GM21367 (cell line): ENCODE measurements at regions not wholly inside any gene's neighbourhood (a gene's known extent, or its start where the extent isn't known, plus 50 kb on each side); places are given as distances from the start of the nearest gene placed in this dataset.

Experiments
- ATAC-seq: cut with Tn5 transposase; IDR thresholded peaks from one replicate; pipeline ENCODE4 v1.9.1; 2021; ENCODE audit not compliant: unreplicated experiment

DNA sequence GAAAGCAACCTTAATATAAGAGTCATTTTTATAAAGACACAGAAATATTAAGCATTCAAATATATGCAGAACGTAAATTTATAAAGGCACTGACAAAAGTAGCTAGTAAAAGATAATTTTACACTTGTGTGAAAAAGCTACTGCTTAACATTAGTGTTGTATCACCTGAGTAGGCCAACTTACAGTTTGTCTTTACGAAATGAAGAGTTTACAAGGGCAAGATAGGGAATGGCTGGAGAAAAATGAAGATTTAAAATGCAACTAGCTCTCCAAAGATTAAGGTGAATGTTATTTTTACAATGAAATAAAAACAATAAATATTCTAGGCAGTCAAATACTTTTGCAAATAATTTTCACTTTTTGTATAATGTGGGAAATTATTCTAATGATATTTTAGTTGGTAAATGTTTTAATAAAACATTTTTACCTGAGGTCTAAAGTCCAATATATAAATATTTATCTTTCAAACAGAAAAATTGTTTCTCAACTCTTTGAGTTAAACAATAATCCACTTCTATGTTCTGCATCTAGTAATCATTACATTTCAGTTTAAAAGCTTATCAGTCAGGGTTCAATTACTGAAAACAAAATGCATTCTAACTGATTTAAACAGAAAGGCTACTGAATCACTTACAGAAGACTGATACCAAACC lies 382.6 kb downstream of the IPMK start:
- ATAC-seq: no peak

DNA sequence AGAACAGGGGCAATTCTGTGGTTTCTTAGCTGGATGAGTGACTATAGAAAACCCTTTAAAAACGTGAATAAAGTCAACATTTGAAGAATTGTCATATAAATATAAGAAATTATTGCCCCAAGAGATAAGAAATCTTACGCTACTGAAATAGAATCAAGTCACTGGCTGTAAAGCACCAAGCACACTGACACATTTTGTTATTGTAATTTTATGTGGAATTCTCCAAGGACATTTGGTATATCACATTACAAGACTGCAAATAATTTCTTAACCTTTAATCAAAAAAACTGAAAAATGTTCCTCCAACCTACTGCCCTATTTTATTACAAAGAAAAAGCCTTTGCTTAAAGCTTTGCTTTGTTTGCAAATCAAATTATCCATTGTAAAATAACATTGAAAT lies 383.3 kb downstream of the IPMK start:
- no peak for ATAC-seq

DNA sequence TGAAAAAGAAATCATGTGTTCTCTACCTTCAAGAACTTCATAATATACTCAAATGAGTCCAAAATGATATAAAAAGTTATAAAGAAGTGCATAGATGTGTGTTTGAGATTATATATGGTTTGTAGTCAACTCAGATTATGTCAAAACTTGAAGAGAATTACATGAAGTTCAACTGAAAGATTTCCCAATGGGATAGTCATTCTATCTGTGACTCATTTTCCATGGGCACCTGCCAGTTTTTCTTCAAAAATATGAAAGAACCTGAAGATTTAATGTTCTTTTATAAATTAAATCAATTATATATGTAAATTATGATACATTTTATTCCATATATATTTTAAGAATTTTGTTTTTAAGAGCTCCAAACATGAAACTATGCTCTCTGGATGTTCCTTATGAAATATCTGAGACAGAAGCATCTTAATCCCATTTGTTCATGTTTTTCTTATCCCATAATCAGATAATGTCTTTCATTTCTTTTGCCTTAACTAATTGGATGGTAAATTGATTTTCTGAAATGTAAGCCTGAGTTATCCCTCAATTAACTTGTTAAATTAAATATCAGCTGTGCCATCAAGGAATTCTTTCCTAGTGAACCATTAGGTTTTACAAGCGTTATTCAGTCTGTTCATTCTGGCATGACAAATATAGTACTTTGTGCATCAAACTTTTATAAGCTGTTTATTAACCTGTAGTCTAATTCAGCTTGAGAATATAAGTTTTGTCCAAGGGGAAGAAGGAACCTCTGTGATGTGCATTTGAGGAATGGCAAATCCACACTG lies 387.1 kb downstream of the IPMK start:
- ATAC-seq: no peak

DNA sequence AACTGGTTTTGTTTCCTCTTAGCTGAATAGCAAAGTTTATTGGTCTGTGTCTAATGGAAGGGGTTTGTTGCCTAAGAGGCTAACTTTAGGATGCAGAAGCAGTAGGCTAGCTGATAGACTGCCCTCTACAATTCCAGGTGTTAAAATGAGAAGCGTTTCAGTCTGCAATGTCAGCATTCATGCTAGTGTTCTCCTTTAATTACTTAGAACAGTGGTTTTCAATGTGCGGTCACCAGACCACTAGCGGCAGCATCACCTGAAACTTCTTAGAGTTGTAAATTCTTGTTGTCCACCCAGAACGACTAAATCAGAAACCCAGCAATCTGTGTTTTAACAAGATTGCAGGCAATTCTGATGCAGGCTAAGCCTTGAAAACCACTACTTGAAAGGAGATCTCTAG lies 392.9 kb downstream of the IPMK start:
- ATAC-seq: no peak

DNA sequence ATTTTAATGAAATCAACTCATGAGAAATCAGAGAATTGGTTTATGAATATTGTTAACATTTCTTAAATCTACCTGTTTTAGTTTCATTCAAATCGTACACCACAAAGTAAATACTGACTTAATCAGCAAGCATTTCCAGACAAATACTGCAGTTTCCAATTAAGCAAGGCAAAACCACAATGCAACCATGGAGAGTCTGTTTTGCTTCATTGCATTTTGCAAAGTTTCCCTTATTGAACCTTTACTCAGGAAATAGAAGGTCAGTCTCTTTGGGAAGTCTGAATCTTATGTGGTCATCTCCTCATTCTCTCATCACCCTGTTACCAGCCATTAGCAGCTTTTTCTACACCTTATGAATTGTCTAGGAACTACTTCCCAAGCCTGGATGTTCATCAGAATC lies 400.5 kb downstream of the IPMK start:
- no peak for ATAC-seq

DNA sequence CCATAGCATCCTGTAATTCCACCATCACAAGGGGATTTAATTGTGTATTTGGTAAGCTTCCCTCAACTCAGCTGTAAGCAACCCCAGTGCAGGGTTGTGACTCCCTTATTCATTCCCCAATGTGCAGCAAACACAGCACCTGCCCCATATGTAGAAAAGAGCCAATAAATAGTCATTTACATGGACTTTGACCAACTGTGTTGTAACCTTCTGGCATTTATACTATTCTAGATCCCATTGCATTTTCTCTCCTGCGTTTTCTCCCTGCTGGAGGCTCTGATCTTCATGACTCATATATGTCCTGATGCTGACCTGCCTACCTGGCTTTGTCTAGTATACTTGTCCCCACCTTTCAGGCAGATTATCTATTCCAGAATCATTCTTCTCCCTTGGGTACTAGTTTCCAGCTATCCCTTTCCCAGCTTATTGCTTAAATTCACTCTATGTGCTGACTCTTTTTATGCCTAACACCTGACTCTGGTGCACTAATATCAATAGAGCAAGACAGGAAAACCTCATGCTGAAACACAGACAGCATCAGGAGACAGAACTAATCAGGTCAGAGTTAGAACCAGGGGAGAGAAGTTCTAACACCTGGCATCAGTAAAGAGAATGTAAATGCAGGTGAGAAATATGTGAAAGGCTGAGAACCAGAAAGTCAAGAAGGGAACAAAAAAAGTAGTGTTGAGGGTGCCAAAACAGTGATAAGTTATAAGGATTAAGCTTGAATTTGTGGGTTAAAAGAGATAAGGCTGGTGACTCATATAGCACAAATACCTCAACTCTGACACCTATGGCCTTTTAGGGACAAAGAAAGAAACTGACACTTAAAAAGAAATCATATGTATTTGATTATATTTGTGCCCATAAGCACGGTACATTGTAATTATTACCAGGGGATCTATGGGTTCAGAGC lies 402.7 kb downstream of the IPMK start:
- ATAC-seq: no peak

DNA sequence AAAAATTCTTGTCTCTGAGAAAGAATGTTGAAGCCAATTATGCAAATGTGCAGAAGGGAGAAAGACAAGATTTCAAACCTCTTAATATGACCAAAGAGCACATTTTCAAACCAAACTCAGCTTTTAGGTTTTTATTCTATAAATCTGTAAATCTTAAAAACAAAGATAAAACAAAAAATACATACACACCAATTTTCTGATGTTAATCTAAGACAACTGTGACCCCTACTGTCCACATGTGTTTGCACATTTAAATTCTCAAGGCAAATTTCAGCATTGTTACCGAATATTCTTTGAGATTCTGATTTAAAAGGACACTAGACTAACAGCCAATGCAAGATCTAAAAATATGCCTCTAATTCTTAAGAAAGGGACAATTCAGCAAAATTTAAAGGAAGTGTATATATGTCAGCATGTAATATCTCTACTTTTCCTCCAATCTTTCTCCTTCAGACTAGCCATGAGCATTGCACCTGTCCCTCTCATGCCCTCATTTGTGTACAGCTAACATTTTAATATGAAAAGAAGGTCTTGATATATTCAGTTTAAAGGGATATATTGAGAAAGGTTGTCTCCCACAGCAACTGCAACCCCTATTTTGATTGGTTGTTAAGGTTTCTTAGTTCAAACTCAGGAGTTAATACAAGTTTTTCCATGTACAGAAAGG lies 417.9 kb downstream of the IPMK start:
- ATAC-seq: no peak

DNA sequence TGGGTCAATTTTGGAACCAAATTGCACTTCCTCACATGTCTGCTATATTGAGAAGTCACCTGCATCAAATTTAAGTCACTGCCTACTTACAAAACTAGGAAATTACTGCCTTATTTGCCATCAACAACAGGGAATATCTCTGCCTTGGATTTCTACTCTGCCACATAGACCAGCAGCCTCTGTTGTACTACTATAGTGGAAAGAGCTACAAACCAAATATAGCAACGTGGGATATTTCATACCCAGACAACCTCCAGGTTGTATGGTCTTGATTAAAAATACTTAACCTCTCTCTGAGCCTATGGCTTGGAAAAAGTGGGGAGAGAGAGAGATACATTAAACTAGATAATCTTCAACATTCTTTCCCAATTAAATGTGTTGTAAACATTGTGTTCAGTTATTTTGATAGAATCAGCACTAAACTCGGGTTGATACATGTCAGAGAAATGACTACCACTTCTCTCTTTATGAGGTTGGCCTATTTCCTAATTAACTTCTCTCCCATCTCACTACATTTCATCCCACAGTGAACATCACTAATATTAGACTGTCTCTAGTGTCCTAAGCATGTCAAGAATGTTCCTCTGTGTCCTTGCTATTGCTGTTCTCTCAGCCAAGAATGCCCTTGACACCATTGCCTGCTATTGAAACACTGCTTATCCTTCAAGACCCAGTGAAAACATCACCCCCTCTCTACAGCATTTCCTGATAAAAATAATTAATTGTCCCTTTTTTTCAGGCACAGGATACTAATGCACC lies 421.2 kb downstream of the IPMK start:
- no peak for ATAC-seq

DNA sequence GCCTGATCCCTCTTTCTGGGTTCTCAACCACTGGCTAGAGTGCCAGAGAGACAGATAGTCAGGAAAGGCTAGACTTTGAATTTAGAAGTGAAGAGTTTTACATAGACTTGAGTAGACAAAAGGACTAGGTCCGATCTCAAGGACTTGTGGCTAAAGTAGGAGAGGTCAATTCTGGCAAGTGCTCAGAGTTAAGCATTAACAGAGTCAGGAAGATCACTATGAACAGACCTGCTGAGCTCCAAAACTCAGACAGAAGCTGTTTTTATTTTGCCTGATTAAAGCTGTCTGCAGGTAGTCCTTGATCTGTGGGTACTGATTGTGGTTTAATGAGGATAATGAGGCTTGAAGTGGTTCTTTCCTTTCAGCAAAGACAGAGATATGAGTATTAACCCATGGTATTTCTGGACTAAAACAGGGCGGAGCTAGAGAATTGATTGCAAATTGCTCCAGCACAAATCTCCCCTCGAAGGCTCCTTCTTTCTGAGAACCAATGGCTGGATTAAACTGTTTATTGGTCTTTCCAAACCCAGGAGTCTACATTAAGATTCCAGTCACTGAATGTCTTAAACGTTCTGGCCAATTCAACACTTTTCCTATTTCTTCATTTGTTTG lies 423.2 kb downstream of the IPMK start:
- no peak for ATAC-seq

DNA sequence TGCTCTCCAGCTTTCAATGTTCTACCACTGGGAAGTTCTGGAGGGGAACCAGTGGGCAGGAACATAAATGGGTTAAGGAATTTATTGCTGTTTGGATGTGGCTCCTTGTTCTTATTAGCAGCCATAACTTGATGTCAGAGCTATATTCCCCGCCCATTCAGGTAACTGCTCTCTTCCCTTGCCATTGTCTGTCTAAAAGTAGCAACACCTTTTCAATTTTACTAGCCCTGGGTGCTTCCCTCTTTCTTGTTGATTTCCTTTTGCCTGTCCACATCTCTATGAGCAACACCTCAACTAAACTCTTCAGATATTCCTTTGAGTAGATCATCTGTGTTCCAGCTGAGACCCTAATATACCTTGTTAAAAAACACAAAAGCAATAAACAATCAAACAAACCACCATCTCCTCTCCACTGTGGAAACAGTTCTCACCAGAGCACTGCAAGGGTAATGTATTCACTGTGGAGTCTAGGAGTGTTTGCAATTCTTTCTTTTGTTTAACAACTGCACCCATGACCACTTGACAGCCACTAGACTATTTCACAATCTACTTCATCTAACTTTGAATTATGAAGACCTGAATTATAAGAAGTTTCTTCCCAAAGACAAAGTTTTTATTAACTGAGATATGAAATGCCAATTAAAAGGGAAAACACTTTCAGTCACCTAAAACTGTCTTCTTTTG lies 436.7 kb downstream of the IPMK start:
- no peak for ATAC-seq

DNA sequence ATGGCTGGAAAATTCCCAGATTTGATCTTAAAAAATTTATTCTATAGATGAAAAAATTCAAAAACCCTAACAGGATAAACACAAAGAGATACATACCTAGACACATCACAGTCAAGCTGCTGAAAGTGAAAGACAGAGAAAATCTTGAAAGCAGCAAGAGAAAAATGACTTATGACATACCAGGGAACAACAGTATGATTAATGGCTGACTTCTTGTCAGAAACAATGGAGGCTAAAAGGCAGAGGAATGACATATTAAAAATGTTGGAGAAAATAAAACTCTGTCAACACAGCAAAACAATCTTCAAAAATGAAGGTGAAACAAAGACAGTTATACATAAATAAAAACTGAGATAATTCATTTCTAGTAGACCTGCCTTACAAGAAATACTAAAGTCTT lies 442.7 kb downstream of the IPMK start:
- no peak for ATAC-seq

DNA sequence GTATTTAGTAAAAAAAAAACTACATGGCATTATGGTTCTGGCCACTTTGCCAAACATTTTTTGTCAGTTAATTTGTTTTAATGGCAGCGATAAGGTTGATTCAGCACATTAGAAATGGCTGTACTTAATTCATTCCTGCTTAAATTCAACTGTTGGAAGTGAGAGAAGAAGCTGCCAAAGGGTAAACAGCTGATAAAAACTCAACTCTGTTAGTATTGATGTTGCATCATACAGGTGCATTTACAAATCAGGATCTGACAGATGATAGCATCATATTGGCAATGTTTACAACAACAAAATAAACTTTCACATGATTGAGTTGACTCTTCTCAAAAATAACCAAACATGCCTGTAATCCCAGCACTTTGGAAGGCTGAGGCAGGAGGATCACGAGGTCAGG lies 444.3 kb downstream of the IPMK start:
- no peak for ATAC-seq

DNA sequence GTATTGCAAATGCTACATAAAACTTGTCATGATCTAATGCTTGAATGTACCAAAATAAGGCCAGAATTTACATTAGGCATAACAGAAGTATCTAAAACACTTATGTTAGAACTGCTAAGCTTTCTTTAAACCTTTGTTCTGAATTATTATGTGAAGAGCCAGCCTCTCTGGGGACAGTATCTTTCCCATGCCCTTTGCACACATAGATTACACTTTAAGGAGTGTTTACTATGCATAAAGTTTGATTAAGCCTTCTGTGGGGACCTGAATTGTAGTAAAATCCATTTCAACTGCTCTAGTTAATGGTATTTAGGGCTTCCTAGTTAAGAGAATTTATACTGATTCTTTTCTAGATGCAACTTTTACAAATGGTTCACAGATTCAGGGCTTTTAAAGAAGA lies 444.7 kb downstream of the IPMK start:
- no peak for ATAC-seq

DNA sequence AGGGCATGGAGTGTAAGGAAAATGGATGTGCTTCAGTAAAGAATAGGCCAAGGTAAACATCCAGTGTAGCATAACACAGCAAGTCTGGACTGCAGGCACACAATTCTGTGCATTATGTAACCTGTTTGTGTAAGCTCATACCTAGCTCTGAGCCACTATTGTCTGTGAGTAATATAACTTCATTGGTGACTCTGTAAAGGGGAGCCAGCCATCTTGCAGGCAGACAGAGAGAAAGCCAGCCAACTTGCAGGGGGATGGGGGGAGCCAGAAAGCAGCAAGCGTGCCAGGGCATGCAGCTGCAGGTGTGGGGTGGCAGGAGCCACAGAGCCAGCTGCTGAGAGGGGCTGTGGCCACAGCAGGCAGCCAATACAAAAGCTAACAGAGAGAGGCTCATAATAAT lies 449.2 kb downstream of the IPMK start:
- no peak for ATAC-seq

DNA sequence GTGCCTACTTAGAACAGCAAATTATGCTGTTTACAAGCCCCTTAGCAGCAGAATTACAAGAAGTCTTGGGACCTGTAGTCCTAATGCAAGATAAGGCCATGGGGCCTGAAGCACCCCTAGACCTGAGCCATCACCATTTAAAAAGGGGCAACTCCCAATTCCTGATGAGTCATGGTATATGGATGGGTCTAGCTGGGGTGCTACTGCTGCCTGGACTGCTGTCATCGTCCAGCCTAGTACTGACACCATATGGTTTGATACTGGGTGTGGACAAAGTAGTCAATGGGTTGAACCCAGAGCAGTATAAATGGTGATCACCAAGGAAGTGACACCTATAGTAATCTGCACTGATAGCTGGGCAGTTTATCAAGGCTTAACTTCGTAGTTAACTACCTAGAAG lies 450.0 kb downstream of the IPMK start:
- no peak for ATAC-seq

DNA sequence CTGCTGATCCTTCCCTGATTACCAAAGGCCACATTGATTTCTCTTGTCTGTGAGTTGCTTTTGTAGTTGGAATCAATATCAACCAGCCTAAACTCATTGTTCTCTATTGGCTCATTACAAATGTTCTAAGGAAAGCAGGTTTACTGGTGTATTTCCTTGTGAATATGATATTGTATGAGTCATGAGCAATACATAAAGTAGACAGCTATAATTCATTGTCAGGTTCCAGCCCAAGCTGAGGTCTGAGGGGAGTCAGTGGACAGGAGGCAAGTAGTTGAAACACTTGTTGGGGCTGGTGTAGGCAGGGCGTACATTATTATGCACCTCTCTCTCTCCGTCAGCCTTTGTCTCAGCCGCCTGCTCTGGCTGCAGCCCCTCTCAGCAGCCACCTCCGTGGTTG lies 451.7 kb downstream of the IPMK start:
- no peak for ATAC-seq

DNA sequence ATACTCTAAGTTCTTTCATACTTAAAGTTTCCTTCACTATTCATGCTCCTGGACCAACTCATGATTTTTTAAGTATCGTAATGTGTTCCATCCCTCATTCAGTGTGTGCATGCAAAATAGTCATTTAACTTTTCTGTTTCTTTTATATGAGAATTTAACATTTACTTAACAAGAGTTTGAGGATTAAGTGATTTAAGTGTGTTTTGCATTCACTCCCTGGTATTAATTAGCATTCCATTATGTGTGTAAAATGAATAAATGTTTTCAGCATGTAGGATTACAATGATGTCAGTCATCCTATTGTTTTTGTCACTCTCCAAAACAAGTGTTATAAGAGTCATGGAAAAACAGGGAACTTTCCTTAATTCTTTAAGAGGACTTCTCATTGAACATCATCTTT lies 457.7 kb downstream of the IPMK start:
- ATAC-seq: no peak

DNA sequence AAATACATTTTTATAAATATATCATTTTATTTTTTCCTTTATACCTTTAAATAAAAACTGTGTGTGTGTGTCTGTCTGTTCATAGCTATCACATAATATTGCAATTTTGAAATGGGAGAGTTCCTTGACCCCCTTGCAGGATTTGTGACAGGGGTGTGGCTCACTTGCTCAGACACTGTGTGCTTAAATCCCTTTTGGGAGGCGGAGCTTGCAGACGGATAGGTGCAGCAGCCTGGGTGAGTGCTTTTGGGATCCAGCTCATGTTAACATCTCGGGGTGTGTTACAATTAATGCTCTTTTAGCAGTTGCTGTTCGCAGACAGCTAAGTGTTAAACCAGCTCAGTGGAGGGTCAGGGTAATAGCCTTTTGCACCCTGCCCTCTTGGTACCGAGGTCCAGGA lies 459.8 kb downstream of the IPMK start:
- no peak for ATAC-seq

DNA sequence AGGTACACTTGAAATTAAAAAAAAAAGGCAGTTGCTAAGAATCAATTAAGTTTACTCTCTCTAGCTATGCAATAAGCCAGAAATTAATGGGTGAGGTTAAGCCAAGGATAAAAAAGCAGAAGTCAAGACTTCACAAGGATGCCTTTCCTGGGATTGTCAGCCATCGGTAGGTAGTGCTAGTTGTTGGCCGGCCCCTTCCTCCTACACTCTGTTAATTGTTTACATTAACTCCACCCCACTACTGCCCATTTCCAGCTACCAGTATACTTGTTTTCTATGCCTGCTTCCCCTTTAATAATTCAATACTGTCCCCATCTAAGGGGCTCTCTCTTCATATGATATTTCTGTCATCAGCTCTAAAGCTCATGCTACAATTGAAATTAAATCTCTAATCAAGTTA lies 461.0 kb downstream of the IPMK start:
- no peak for ATAC-seq

DNA sequence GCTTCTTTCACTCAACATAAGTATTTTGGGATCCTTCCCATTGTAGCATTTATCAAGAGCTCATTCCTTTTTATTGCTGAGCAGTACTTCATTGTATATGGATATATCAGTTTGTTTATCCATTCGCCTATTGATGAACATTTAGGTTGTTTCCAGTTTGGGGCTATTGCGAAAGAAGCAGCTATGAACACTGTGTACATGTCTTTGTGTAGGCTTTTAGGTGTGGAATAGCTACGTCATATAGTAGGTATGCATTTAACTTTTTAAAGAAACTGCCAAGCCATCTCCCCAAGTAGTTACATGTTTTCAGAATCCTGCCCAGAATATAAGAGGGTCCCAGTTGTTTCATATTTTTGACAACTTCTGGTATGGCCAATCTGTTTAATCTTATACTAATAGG lies 468.1 kb downstream of the IPMK start:
- no peak for ATAC-seq
